WTC11 (cell line): ENCODE measurements at regions not wholly inside any gene's neighbourhood (a gene's known extent, or its start where the extent isn't known, plus 50 kb on each side); places are given as distances from the start of the nearest gene placed in this dataset.
"Not testable (repeated sequence)": the region's sequence is repeated elsewhere in the genome, so short reads cannot be mapped to it uniquely, and the experiment has no call there.

Experiments used
- ATAC-seq: fragments of 200-7000 bp; cut with Tn5 transposase; 2 replicates; pipeline ENCODE4 v1.10.0; 2021; ENCODE audit warnings: mild to moderate bottlenecking, moderate library complexity
- CTCF ChIA-PET: fragments of 300-600 bp; sonication (Branson Sonifier 250); formaldehyde crosslinking; loops from one replicate; lab custom pipeline; 2021; ENCODE audit warnings: antibody characterized with exemption; lab: Charles Lee
- POLR2A ChIA-PET: fragments of 350-600 bp; sonication (Branson Sonifier 250); formaldehyde crosslinking; loops from one replicate; lab custom pipeline; 2021; ENCODE audit warnings: antibody characterized with exemption; lab: Charles Lee
- DNase-seq: peaks from one replicate; pipeline ENCODE4 v3.0.0; 2021; ENCODE audit warnings: low spot score
- H3K27ac Mint-ChIP-seq: 2 replicates; pipeline ENCODE4 v1.8.0; 2021; ENCODE audit warnings: mixed read lengths
- H3K27me3 Mint-ChIP-seq: 2 replicates; pipeline ENCODE4 v1.8.0; 2021; ENCODE audit warnings: low read depth, mild to moderate bottlenecking, moderate library complexity, mixed read lengths
- H3K36me3 Mint-ChIP-seq: 2 replicates; pipeline ENCODE4 v1.8.0; 2021; ENCODE audit warnings: mixed read lengths
- H3K4me1 Mint-ChIP-seq: 2 replicates; pipeline ENCODE4 v1.8.0; 2022; ENCODE audit warnings: mixed read lengths
- H3K4me3 Mint-ChIP-seq: 2 replicates; pipeline ENCODE4 v1.8.0; 2021; ENCODE audit warnings: mild to moderate bottlenecking, moderate library complexity, mixed read lengths
- H3K9me3 Mint-ChIP-seq: 2 replicates; pipeline ENCODE4 v1.8.0; 2021; ENCODE audit warnings: mixed read lengths
- ATF1 ChIP-seq: sonication (generic); formaldehyde crosslinking; IDR thresholded peaks from 2 replicates; pipeline ENCODE4 v1.8.1; 2023; ENCODE audit warnings: mild to moderate bottlenecking, moderate library complexity, missing genetic modification reagents
- CREM ChIP-seq: sonication (generic); formaldehyde crosslinking; IDR thresholded peaks from 2 replicates; pipeline ENCODE4 v1.8.1; 2022; ENCODE audit warnings: mild to moderate bottlenecking, missing genetic modification reagents, moderate library complexity
- FOXK1 ChIP-seq: sonication (generic); formaldehyde crosslinking; IDR thresholded peaks from 2 replicates; pipeline ENCODE4 v1.8.0; 2022; ENCODE audit warnings: mild to moderate bottlenecking, moderate library complexity, missing genetic modification reagents
- GRHL2 ChIP-seq: fragments of 250-450 bp; sonication (Bioruptor Pico); IDR thresholded peaks from 2 replicates; pipeline ENCODE4 v1.8.0; 2022; ENCODE audit warnings: mild to moderate bottlenecking, moderate library complexity; ENCODE audit not compliant: insufficient replicate concordance, severe bottlenecking
- HMGA2 ChIP-seq: fragments of 250-450 bp; sonication (Bioruptor Pico); IDR thresholded peaks from 2 replicates; pipeline ENCODE4 v1.4.0; 2021; ENCODE audit warnings: mild to moderate bottlenecking, moderate library complexity
- IRF1 ChIP-seq: sonication (generic); formaldehyde crosslinking; IDR thresholded peaks from 2 replicates; pipeline ENCODE4 v1.8.0; 2023; ENCODE audit warnings: missing genetic modification reagents
- MLX ChIP-seq: sonication (generic); formaldehyde crosslinking; IDR thresholded peaks from 2 replicates; pipeline ENCODE4 v1.8.1; 2023; ENCODE audit warnings: mild to moderate bottlenecking, missing genetic modification reagents, moderate library complexity
- MYBL2 ChIP-seq: sonication (generic); formaldehyde crosslinking; IDR thresholded peaks from 2 replicates; pipeline ENCODE4 v1.8.1; 2023; ENCODE audit warnings: mild to moderate bottlenecking, moderate library complexity, missing genetic modification reagents
- NFATC4 ChIP-seq: fragments of 250-450 bp; sonication (Bioruptor Pico); IDR thresholded peaks from 2 replicates; pipeline ENCODE4 v1.9.0; 2021; ENCODE audit warnings: mild to moderate bottlenecking
- NFYB ChIP-seq: sonication (generic); formaldehyde crosslinking; conservative IDR thresholded peaks from 2 replicates; pipeline ENCODE4 v1.8.0; 2022; ENCODE audit warnings: low read depth, missing genetic modification reagents
- OVOL2 ChIP-seq: fragments of 250-450 bp; sonication (Bioruptor Pico); IDR thresholded peaks from 2 replicates; pipeline ENCODE4 v1.9.0; 2021; ENCODE audit warnings: mild to moderate bottlenecking, borderline replicate concordance
- PRDM15 ChIP-seq: sonication (generic); formaldehyde crosslinking; IDR thresholded peaks from 2 replicates; pipeline ENCODE4 v1.8.0; 2022; ENCODE audit warnings: missing genetic modification reagents
- RORB ChIP-seq: fragments of 250-450 bp; sonication (Bioruptor Pico); IDR thresholded peaks from 2 replicates; pipeline ENCODE4 v1.9.0; 2021; ENCODE audit warnings: mild to moderate bottlenecking
- USF1 ChIP-seq: sonication (generic); formaldehyde crosslinking; IDR thresholded peaks from 2 replicates; pipeline ENCODE4 v1.8.0; 2022; ENCODE audit warnings: mild to moderate bottlenecking, missing genetic modification reagents
- ZMAT4 ChIP-seq: fragments of 250-450 bp; sonication (Bioruptor Pico); IDR thresholded peaks from 2 replicates; pipeline ENCODE4 v1.9.0; 2021; ENCODE audit warnings: mild to moderate bottlenecking
- ZNF219 ChIP-seq: sonication (generic); formaldehyde crosslinking; IDR thresholded peaks from 2 replicates; pipeline ENCODE4 v1.8.0; 2023; ENCODE audit warnings: missing genetic modification reagents, mild to moderate bottlenecking, borderline replicate concordance
- ZNF263 ChIP-seq: sonication (generic); formaldehyde crosslinking; IDR thresholded peaks from 2 replicates; pipeline ENCODE4 v1.8.1; 2022; ENCODE audit warnings: low read depth, mild to moderate bottlenecking, moderate library complexity, missing genetic modification reagents
- ZNF416 ChIP-seq: fragments of 250-450 bp; sonication (Bioruptor Pico); IDR thresholded peaks from 2 replicates; pipeline ENCODE4 v1.9.0; 2021; ENCODE audit warnings: mild to moderate bottlenecking, inconsistent platforms
- ZNF425 ChIP-seq: fragments of 250-450 bp; sonication (Bioruptor Pico); conservative IDR thresholded peaks from 2 replicates; pipeline ENCODE4 v1.9.0; 2021; ENCODE audit warnings: mild to moderate bottlenecking

- ChIA-PET POLR2A (no interaction called here), CTCF (no interaction called here)
- Mint-ChIP-seq H3K9me3 (peaks cover 14% of the 10 kb centered on the region), H3K27ac (no peak overlapping the region), H3K4me3 (no peak overlapping the region), H3K4me1 (no peaks in the 10 kb centered on the region), H3K27me3 (no peaks in the 10 kb centered on the region), H3K36me3 (no peaks in the 10 kb centered on the region)
- TF ChIP-seq HMGA2 (CRISPR knock-in tag), result no peak
- TF ChIP-seq NFATC4, result no peak
- TF ChIP-seq NFYB (CRISPR knock-in tag), result no peak
- TF ChIP-seq IRF1, result no peak
- no peak for TF ChIP-seq MLX (CRISPR knock-in tag)
- TF ChIP-seq PRDM15 (CRISPR knock-in tag), result no peak
- no peak for TF ChIP-seq USF1 (CRISPR knock-in tag)
- DNase-seq (no peak), ATAC-seq (no peak)
Observed at GRCh38 chr6:155801046-155801445, 345.4 kb upstream of the NOX3 start.

- H3K27ac Mint-ChIP-seq, H3K36me3 Mint-ChIP-seq, ATAC-seq, POLR2A ChIA-PET, H3K4me1 Mint-ChIP-seq, H3K27me3 Mint-ChIP-seq, H3K4me3 Mint-ChIP-seq, CTCF ChIA-PET, DNase-seq: not testable (repeated sequence)
- peaks cover 26% of the 10 kb centered on the region for H3K9me3 Mint-ChIP-seq
Observed at GRCh38 chr6:155798876-155799275, 343.2 kb upstream of the NOX3 start.

GRCh38 chr6:155795173-155795796, 339.6 kb upstream of the NOX3 start:
- ChIA-PET CTCF (no interaction called here), POLR2A (no interaction called here)
- ATAC-seq (no peak), DNase-seq (no peak)
- Mint-ChIP-seq H3K9me3 (peaks cover 40% of the 10 kb centered on the region), H3K36me3 (peaks cover 15% of the 10 kb centered on the region; the same call in 1 of the 2 replicates), H3K4me1 (peaks cover 12% of the 10 kb centered on the region), H3K4me3 (no peak overlapping the region), H3K27me3 (no peaks in the 10 kb centered on the region), H3K27ac (no peak overlapping the region)
- no peak for TF ChIP-seq ATF1 (CRISPR knock-in tag)
- no peak for TF ChIP-seq ZNF263
- TF ChIP-seq RORB (CRISPR knock-in tag), result no peak
- no peak for TF ChIP-seq ZMAT4 (CRISPR knock-in tag)
- no peak for TF ChIP-seq MLX (CRISPR knock-in tag)
- no peak for TF ChIP-seq CREM
- no peak for TF ChIP-seq GRHL2 (CRISPR knock-in tag)
- TF ChIP-seq ZNF416 (CRISPR knock-in tag), result no peak
- TF ChIP-seq USF1 (CRISPR knock-in tag), result no peak
- TF ChIP-seq ZNF425 (CRISPR knock-in tag), result no peak
- no peak for TF ChIP-seq FOXK1 (CRISPR knock-in tag)
- no peak for TF ChIP-seq ZNF219 (CRISPR knock-in tag)
- TF ChIP-seq OVOL2 (CRISPR knock-in tag), result no peak
- TF ChIP-seq MYBL2 (CRISPR knock-in tag), result no peak
